ENCODE measurements at regions not wholly inside any gene's neighbourhood (a gene's known extent, or its start where the extent isn't known, plus 50 kb on each side); places are given as distances from the start of the nearest gene placed in this dataset.
"Not testable (repeated sequence)": the region's sequence is repeated elsewhere in the genome, so short reads cannot be mapped to it uniquely, and the experiment has no call there.

GRCh38 chr4:19557161-19557560, 694.5 kb upstream of the SLIT2 start:
- TF ChIP-seq TOX (CRISPR knock-in tag; IDR thresholded peaks at IDR 0.05; ENCODE audit: borderline replicate concordance) (no peak), SNAI2 (CRISPR knock-in tag; IDR thresholded peaks at IDR 0.05) (no peak), OSR1 (CRISPR knock-in tag; IDR thresholded peaks at IDR 0.05) (no peak), CSRNP3 (CRISPR knock-in tag; IDR thresholded peaks at IDR 0.05) (no peak), CREB5 (CRISPR knock-in tag; IDR thresholded peaks at IDR 0.05; ENCODE audit: low read depth) (no peak)
- no peak for ATAC-seq

DNA sequence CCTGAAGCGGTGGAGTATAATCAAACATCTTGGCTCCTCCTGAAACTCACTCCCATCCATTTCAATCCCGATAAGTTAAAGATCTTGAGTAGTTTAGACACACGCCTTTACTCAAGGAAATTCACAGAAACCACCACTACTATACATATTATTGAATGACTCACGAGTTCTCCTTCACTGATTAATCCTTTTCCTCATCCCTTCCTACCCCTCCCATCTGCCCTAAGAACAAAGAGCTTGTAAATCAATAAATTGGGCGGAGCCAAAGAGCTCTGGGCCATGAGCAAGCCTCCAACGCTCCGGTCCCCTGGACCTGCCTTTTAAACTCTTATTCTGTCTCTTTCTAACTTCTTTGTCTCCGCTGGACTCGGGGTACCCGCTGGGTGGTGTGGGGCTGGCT, 695.4 kb upstream of the SLIT2 start:
- not testable (repeated sequence) for ATAC-seq

DNA sequence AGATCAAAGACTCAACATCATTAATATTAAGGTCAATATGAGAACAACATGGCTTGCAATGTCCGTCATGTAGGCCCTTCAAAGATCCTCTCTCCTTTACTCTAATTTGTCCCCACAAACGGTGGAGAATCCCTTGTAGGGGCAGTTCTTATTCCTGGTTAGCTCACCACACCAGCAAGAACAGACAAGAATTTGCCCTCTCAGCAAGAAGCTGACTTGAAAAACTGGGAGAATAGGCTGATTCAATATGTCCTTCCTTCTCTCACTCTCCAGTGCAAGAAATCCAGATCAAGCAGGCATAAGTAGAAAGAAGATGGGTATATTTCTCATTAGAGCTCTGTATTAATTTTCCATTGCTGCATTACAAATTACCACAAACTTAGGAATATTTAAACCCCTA, 704.2 kb upstream of the SLIT2 start:
- no peak for TF ChIP-seq ZFP30 (CRISPR knock-in tag; IDR thresholded peaks at IDR 0.05)
- TF ChIP-seq ARNTL (CRISPR knock-in tag; IDR thresholded peaks at IDR 0.05; ENCODE audit: borderline replicate concordance, low read depth) = no peak
- no peak for TF ChIP-seq OSR1 (CRISPR knock-in tag; IDR thresholded peaks at IDR 0.05)
- TF ChIP-seq BACH2 (CRISPR knock-in tag; IDR thresholded peaks at IDR 0.05; ENCODE audit: borderline replicate concordance) = no peak
- TF ChIP-seq CREB5 (CRISPR knock-in tag; IDR thresholded peaks at IDR 0.05; ENCODE audit: low read depth) = no peak
- TF ChIP-seq ZNF565 (CRISPR knock-in tag; conservative IDR thresholded peaks at IDR 0.05; ENCODE audit: low read depth) = no peak
- no peak for ATAC-seq

DNA sequence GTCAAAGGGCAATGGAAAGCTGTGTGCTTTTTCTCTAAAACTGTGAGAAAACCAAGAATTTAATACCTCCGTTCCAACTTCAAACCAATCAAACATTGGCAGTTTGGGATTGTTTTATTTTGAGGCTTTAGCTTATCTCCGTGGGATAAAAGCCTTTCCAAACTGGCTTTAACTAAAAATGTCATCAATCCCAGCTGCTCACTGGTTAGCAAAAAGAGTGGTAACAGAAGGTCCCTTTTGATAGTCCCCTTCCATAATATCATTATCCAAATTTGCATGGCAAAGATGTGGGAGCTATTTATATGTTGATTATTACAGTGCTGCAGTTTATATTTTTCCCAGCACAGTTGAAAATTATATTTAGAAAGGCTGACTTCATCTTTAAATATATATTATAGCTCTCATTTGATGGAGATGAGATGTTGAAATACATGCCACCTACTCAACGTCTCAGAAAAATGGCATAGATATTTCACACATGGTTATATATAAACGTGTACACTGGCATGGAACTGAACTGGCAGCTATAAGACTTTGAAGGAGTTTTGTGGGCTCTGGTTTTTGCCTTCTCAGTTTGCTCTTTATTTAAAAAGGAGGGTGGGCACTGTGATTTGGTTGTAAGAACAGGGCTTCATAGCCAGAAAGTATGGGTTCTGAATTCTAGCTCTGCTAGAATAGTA, 707.1 kb upstream of the SLIT2 start:
- no peak for ATAC-seq
- TF ChIP-seq ESRRG (CRISPR knock-in tag; IDR thresholded peaks at IDR 0.05) = no peak
- TF ChIP-seq ISL1 (CRISPR knock-in tag; IDR thresholded peaks at IDR 0.05) = no peak
- no peak for TF ChIP-seq PATZ1 (CRISPR knock-in tag; IDR thresholded peaks at IDR 0.05; ENCODE audit: borderline replicate concordance)
- no peak for TF ChIP-seq ZFP3 (CRISPR knock-in tag; IDR thresholded peaks at IDR 0.05)
- TF ChIP-seq ZFP30 (CRISPR knock-in tag; IDR thresholded peaks at IDR 0.05) = no peak
- no peak for TF ChIP-seq BACH2 (CRISPR knock-in tag; IDR thresholded peaks at IDR 0.05; ENCODE audit: borderline replicate concordance)
- no peak for TF ChIP-seq TOX (CRISPR knock-in tag; IDR thresholded peaks at IDR 0.05; ENCODE audit: borderline replicate concordance)
- TF ChIP-seq TCF4 (CRISPR knock-in tag; IDR thresholded peaks at IDR 0.05; ENCODE audit: borderline replicate concordance) = no peak
- TF ChIP-seq PPARA (CRISPR knock-in tag; IDR thresholded peaks at IDR 0.05; ENCODE audit: borderline replicate concordance) = no peak
- TF ChIP-seq CSDC2 (CRISPR knock-in tag; IDR thresholded peaks at IDR 0.05) = no peak
- TF ChIP-seq CSRNP3 (CRISPR knock-in tag; IDR thresholded peaks at IDR 0.05) = no peak
- TF ChIP-seq ZC3H10 (CRISPR knock-in tag; IDR thresholded peaks at IDR 0.05) = no peak
- TF ChIP-seq GLIS3 (CRISPR knock-in tag; IDR thresholded peaks at IDR 0.05) = no peak
- TF ChIP-seq ZNF70 (CRISPR knock-in tag; IDR thresholded peaks at IDR 0.05) = no peak
- no peak for TF ChIP-seq SNAI2 (CRISPR knock-in tag; IDR thresholded peaks at IDR 0.05)
- no peak for TF ChIP-seq ARNTL (CRISPR knock-in tag; IDR thresholded peaks at IDR 0.05; ENCODE audit: borderline replicate concordance, low read depth)

Measured in SK-N-SH treated with all-trans-retinoic acid at 6 μM for 48 hours (cell line).